ENCODE measurements at regions not wholly inside any gene's neighbourhood (a gene's known extent, or its start where the extent isn't known, plus 50 kb on each side); places are given as distances from the start of the nearest gene placed in this dataset.

DNA sequence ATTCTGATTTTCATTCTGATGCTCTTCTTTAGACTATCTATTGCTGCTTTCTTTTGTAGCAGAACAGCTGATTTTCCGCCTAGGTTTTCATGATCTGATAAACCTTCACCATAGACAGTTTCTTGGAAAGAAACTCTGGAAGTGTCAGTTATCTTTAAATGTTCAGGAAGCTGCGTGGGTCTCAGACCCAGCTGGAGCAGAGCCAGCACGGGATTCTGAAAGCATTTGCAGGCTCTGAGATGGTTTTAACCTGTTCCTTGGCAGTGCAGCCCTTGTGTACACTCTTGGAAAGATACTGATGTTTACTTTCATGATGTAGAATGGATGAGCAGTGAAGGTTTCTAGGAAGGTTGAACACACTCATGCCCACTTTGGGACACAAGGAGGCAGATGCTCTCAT lies 178.0 kb upstream of the DMRT1 start:
- TF ChIP-seq CTCF (conservative IDR thresholded peaks at IDR 0.05; ENCODE audit: low read length) (no peak), EZH2phosphoT487 (IDR thresholded peaks at IDR 0.05; ENCODE audit: borderline replicate concordance, low read depth, low read length) (no peak)

All from OCI-LY7 (cell line).